ENCODE measurements at regions not wholly inside any gene's neighbourhood (a gene's known extent, or its start where the extent isn't known, plus 50 kb on each side); places are given as distances from the start of the nearest gene placed in this dataset.

DNA sequence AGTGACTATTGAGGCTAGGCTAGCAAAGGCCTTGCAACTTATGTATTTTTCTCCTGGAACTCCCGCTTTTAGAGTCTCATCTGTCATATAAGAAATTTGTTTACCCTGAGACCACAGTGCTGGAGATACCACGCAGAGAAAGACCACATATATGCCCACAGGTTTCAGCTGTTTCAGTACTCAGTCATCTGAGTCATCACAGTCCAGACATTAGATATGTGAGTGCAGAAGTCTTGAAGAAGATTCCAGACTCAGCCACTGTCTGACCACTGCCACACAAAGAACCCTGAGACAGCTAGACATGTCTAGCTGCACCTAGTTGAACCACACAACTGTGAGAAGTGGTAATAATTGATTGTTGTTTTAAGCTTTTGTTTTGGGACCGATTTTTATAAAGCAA, 648.3 kb downstream of the EPM2A start:
- TF ChIP-seq, protein P1, sequence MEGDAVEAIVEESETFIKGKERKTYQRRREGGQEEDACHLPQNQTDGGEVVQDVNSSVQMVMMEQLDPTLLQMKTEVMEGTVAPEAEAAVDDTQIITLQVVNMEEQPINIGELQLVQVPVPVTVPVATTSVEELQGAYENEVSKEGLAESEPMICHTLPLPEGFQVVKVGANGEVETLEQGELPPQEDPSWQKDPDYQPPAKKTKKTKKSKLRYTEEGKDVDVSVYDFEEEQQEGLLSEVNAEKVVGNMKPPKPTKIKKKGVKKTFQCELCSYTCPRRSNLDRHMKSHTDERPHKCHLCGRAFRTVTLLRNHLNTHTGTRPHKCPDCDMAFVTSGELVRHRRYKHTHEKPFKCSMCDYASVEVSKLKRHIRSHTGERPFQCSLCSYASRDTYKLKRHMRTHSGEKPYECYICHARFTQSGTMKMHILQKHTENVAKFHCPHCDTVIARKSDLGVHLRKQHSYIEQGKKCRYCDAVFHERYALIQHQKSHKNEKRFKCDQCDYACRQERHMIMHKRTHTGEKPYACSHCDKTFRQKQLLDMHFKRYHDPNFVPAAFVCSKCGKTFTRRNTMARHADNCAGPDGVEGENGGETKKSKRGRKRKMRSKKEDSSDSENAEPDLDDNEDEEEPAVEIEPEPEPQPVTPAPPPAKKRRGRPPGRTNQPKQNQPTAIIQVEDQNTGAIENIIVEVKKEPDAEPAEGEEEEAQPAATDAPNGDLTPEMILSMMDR (conservative IDR thresholded peaks at IDR 0.05; ENCODE audit: low read depth, low read length): no peak
- no peak for TF ChIP-seq EZH2phosphoT487 (IDR thresholded peaks at IDR 0.05; ENCODE audit: borderline replicate concordance, low read length)
- TF ChIP-seq EZH2 (IDR thresholded peaks at IDR 0.05; ENCODE audit: low read length, unreplicated experiment): no peak

Data from PC-3 (cell line).